ENCODE measurements at regions not wholly inside any gene's neighbourhood (a gene's known extent, or its start where the extent isn't known, plus 50 kb on each side); places are given as distances from the start of the nearest gene placed in this dataset.

- TF ChIP-seq, protein P1, sequence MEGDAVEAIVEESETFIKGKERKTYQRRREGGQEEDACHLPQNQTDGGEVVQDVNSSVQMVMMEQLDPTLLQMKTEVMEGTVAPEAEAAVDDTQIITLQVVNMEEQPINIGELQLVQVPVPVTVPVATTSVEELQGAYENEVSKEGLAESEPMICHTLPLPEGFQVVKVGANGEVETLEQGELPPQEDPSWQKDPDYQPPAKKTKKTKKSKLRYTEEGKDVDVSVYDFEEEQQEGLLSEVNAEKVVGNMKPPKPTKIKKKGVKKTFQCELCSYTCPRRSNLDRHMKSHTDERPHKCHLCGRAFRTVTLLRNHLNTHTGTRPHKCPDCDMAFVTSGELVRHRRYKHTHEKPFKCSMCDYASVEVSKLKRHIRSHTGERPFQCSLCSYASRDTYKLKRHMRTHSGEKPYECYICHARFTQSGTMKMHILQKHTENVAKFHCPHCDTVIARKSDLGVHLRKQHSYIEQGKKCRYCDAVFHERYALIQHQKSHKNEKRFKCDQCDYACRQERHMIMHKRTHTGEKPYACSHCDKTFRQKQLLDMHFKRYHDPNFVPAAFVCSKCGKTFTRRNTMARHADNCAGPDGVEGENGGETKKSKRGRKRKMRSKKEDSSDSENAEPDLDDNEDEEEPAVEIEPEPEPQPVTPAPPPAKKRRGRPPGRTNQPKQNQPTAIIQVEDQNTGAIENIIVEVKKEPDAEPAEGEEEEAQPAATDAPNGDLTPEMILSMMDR (conservative IDR thresholded peaks at IDR 0.05; ENCODE audit: low read depth, low read length) = no peak
- TF ChIP-seq EZH2 (IDR thresholded peaks at IDR 0.05; ENCODE audit: low read length, unreplicated experiment) (no peak), EZH2phosphoT487 (IDR thresholded peaks at IDR 0.05; ENCODE audit: borderline replicate concordance, low read length) (no peak)
These were observed 94.4 kb downstream of the RHOB start for GRCh38 chr2:20541294-20541640.

Data from PC-3 (cell line).